TTC549 (cell line): ENCODE measurements at regions not wholly inside any gene's neighbourhood (a gene's known extent, or its start where the extent isn't known, plus 50 kb on each side); places are given as distances from the start of the nearest gene placed in this dataset.
"Not testable (repeated sequence)": the region's sequence is repeated elsewhere in the genome, so short reads cannot be mapped to it uniquely, and the experiment has no call there.

Experiments used
- FAIRE-seq: peaks from 2 replicates; lab custom pipeline; 2012; peaks lifted over from hg19 to GRCh38; lab: Jason Lieb, UNC

- FAIRE-seq: no peak
Observed at GRCh38 chr3:125645616-125646015, 50.3 kb upstream of the OSBPL11 start.

DNA sequence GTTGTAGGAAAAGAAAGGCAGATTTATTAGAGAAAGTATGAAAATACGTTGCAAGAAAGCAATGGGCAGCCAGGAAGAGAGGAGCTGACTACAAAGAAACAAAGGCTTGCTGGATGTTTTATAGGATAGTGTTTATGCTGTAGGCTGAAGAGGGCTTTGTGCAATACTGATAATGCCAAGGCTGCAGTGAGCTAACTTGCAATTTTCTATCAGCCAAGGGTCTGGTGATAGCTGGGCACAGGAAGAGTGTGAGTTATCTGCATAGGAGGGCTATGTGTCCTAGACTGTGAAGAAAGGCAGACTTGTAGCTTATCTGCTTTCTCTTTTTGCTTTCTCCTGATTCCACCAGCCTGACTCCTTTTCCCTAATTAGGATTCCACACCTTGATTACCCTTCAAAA is 51.3 kb upstream of the OSBPL11 start:
- FAIRE-seq: no peak

GRCh38 chr3:125647318-125648014 is 52.2 kb upstream of the OSBPL11 start:
- FAIRE-seq: no peak

DNA sequence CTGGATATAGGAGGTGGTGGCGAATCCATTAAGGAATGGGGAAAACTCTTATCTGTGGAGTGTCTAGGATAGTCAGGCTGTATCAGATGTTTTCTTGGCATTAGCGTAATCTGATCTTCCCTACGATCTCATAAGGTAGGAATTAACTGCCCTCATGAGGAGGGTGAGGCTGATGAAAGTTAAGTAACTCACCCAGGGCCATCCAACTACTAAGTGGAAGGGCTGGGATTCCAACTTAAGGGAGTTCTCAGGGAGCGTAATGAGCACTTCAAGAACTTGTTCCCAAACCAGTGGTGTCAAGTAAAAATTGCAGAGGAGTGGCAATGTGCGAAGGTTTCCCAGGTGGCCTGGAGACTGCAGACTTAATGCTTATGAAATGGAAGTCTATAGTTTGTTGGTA is 55.9 kb upstream of the OSBPL11 start:
- no peak for FAIRE-seq

DNA sequence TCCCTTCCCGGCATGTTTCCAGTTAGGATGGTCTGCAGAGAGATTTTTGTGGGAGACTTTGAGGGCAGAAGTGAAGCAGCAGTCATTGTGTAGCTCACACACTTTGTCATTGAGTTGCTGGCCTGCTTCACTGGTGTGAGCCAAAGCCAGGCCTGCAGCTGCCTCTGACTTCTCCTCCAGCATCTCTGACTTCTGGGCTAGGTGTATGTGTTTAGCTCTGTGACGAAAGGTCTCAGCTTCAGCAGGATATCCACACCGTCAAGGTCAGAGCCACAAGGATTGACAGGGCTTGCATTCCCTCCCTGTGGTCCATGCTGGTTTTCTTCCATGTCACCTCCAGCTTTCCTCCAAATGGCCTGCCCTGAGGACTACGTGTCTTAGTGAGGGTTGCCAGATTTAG is 57.1 kb upstream of the OSBPL11 start:
- FAIRE-seq: no peak

DNA sequence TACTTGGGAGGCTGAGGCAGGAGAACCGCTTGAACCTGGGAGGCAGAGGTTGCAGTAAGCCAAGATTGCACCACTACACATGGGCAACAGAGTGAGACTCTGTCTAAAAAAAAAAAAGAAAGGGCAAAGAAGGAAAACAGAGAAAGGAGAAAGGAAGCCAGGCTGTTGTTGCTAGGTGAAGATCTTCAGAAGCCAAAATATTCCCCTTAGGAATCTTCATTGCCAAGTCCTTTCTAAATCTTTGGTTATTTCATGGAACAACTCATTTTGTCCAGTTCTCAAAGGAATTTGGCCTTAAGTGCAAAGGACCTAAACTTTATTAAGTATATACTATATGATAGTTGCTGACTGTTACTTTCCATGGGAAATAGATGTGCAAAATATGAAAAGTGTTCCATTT is 59.2 kb upstream of the OSBPL11 start:
- no peak for FAIRE-seq

DNA sequence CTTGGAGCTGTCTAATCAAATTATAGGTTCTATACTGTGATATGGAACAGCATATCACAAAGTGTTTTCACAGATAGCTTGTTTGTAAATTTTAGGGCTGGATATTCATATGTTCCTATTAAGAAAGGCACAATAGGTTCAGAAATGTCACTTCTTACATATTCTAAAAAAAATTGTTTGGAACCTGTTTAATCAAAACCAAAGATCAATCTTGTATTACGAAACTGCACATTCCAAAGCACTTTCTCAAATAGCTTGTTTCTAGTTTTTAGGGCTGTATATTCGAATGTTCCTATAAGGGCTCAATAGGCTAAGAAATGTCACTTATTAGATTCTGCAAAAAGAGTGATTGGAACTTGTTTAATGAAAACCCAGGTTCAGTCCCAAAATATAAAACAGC is 67.4 kb upstream of the OSBPL11 start:
- FAIRE-seq: no peak

GRCh38 chr3:125670352-125670751 is 75.1 kb upstream of the OSBPL11 start:
- FAIRE-seq: no peak

DNA sequence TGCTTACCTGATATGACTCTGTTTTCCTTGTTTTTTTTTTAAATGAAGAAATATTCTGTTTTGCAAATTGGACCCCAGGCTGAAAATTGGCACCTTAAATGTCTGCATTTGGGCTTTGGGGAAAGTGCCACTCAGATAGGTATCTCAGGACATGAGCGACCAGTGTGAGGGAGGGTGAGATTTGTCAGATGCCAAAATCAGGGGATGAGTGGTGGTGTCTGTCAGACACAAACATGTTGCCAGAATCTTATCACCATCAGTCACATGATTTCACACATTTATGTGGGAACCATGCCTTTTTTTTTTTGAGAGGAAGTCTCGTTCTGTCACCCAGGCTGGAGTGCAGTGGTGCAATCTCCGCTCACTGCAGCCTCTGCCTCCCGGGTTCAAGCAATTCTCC is 75.6 kb upstream of the OSBPL11 start:
- no peak for FAIRE-seq

- FAIRE-seq: no peak
Observed at GRCh38 chr3:125671461-125672243, 76.4 kb upstream of the OSBPL11 start.

GRCh38 chr3:125675791-125676190 is 80.5 kb upstream of the OSBPL11 start:
- no peak for FAIRE-seq

GRCh38 chr3:125679258-125679657 is 84.0 kb upstream of the OSBPL11 start:
- no peak for FAIRE-seq

DNA sequence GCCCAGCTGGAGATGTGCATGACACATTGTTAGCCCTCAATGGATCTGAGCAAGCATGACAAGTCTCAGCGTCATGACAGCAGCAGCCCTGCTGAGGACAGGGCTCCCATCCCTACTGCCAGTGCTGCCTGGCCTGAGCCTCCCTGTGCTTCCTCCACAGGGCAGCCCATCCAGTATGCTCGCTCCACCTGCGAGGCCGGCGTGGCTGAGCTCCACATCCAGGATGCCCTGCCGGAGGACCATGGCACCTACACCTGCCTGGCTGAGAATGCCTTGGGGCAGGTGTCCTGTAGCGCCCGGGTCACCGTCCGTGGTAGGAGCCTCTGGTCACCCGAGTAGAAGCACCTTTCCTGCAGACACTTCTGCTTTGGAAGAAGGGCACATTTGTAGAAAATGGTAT is 85.8 kb upstream of the OSBPL11 start:
- FAIRE-seq: no peak

DNA sequence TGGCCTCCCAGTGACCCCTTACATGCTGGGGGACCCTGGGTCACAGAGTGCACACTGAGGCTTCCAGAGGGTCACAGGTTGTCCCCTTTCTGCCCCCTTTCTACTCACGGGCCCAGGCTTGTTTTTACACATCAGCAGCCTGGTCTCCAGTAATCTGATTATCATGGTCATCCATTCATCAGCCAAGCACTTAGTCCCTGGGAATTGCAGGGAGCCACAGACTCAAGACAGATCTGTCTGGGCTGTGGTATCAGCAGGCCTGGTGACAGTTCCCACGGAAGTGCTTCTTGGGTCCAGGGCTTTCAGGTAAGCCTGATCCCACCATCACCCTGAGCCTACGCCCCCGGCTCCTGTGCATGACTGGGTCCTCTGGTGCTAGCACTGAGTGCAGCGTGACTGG is 86.6 kb upstream of the OSBPL11 start:
- not testable (repeated sequence) for FAIRE-seq

GRCh38 chr3:125682610-125683009 is 87.3 kb upstream of the OSBPL11 start:
- not testable (repeated sequence) for FAIRE-seq

- FAIRE-seq: no peak
Observed at GRCh38 chr3:125683067-125683829, 88.0 kb upstream of the OSBPL11 start.

DNA sequence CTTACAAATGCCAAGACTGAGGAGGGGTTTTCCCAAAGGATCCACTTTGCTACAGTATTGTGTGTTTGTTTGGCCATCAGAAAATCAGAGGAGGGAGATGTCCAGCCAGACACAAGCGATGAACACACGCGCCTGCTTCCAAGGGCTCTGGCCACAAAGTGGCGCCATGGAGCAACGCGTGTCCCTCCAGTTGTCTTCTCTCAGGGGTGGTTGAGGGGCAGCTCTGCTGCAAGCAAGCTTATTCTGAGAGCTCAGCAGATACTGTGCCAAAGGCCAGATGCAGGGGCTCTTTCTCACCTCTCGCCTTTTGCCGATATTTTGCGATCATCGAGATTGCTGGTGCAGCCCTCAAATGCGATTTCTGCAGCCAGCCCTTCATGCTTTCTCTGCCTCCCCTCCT is 88.9 kb upstream of the OSBPL11 start:
- no peak for FAIRE-seq

- FAIRE-seq: not testable (repeated sequence)
Observed at GRCh38 chr3:125685741-125686140, 90.4 kb upstream of the OSBPL11 start.

GRCh38 chr3:125692361-125692760 is 97.1 kb upstream of the OSBPL11 start:
- FAIRE-seq: no peak

- peak; percentile 70 for FAIRE-seq
Observed at GRCh38 chr3:125693887-125694286, 98.6 kb upstream of the OSBPL11 start.

- FAIRE-seq: no peak
Observed at GRCh38 chr3:125694761-125695294, 99.5 kb upstream of the OSBPL11 start.

DNA sequence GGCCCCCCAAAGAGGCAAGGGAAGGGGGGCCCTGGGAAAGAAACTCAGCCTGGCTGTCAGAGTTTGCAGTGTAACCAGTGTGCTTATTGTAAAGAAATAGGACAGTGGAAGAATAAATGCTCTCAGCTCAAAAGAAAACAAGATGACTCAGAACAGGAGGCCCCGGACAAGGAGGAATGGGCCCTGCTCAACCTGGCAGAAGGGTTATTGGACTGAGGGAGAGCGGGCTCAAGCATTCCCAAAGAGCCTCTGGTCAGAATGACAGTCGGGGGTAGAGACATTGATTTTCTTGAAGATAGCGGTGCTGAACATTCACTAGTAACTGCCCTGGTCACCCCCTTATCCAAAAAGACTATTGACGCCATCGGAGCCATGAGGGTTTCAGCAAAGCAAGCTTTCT is 100.4 kb upstream of the OSBPL11 start:
- no peak for FAIRE-seq

GRCh38 chr3:125697126-125697525 is 101.8 kb upstream of the OSBPL11 start:
- FAIRE-seq: not testable (repeated sequence)
